RWPE1 (cell line): ENCODE measurements at regions not wholly inside any gene's neighbourhood (a gene's known extent, or its start where the extent isn't known, plus 50 kb on each side); places are given as distances from the start of the nearest gene placed in this dataset.

Experiments
- CTCF ChIA-PET: fragments of 350-600 bp; sonication (Branson Sonifier 250); formaldehyde crosslinking; extraction: SDS; loops from one replicate; lab custom pipeline; 2021; lab: Yijun Ruan, JAX
- POLR2A ChIA-PET: fragments of 400-600 bp; formaldehyde crosslinking; extraction: SDS; loops from one replicate; lab custom pipeline; 2020; ENCODE audit warnings: antibody characterized with exemption; ENCODE audit not compliant: low non-redundant PET; lab: Yijun Ruan, JAX
- DNase-seq: peaks from one replicate; pipeline ENCODE4 v3.0.0; 2012; ENCODE audit warnings: low spot score
- H3K27ac ChIP-seq: fragments of 450-650 bp; 2 replicates; pipeline ENCODE4 v1.5.1; 2017
- TF ChIP-seq, protein P1 (sequence below): fragments of 450-650 bp; conservative IDR thresholded peaks from 2 replicates; pipeline ENCODE4 v1.5.1; 2017; ENCODE audit warnings: low read depth, mild to moderate bottlenecking

DNA sequence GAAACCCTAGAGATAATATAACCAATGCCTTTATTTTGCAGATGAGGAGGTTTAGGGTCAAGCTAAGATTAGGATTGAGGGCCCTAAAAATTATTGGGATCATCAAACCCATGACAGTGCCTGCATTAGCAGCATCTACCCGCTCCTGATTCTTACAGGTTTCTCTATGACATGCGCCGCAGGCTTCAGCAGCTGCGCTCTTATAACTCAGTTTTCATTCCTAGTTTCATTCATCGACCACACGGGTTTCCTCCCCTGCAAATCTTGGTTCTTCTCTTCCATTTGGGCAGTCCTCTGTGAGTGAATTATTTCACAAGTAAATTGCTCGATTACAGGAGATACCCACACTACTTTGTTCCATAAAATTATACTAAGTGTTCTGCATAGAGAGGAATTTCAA lies 137.2 kb downstream of the SLC24A2 start:
- H3K27ac ChIP-seq = no peak overlapping the region
- CTCF ChIA-PET = no interaction called here
- POLR2A ChIA-PET = no interaction called here
- DNase-seq = no peak
- TF ChIP-seq, protein P1, sequence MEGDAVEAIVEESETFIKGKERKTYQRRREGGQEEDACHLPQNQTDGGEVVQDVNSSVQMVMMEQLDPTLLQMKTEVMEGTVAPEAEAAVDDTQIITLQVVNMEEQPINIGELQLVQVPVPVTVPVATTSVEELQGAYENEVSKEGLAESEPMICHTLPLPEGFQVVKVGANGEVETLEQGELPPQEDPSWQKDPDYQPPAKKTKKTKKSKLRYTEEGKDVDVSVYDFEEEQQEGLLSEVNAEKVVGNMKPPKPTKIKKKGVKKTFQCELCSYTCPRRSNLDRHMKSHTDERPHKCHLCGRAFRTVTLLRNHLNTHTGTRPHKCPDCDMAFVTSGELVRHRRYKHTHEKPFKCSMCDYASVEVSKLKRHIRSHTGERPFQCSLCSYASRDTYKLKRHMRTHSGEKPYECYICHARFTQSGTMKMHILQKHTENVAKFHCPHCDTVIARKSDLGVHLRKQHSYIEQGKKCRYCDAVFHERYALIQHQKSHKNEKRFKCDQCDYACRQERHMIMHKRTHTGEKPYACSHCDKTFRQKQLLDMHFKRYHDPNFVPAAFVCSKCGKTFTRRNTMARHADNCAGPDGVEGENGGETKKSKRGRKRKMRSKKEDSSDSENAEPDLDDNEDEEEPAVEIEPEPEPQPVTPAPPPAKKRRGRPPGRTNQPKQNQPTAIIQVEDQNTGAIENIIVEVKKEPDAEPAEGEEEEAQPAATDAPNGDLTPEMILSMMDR = no peak

DNA sequence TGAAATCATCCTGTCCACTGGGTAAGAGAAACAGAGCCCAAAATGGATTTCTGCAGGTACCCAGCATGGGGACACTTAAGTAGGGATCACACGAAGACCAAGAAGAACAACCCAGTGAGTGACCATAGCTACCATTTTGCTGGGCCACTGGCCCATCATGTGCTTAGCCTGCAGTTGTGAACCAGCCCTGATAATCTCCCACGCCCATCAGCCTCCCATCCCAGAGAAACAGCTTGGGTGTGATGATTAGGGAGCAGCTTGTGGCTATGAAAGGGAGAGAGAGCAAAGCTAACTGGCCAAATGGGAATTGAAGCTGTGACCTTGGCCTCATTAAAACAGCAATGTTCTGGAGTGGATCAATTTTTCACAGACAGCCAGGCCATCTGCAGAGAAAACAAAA lies 138.5 kb downstream of the SLC24A2 start:
- ChIA-PET POLR2A (no interaction called here), CTCF (no interaction called here)
- DNase-seq = no peak
- H3K27ac ChIP-seq = no peak overlapping the region
- TF ChIP-seq, protein P1 = no peak

DNA sequence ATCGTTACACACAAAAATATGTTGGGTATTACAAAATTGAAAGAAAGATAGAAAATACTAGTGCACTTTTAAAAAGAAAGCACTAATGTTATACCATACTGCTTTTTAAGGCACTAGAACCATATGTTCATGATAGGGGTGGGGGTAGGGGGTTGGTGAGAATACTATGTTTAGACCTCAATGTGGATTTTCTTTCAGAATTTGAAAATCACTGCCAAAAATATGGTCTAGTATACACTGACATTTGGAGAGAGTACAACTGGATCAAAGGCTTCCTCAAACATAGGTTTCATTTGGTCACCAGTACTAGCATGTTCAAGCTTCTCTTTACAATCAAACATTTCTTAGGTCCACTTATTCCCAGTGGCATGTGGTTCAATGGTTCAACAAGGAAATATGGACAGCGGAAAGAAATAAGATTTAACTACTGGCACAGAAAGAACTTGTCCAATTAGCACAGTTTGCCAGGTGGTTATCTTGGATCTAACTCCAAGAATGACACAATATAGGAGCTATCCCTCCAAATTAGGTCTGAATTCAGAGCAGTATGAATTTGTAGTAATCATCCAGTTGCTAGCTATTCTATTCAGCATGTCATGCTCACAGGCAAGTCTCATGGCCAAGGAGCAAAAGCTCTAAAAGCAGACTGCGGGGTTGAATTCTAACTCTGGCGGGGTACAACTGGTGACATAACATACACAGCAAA lies 139.3 kb downstream of the SLC24A2 start:
- POLR2A ChIA-PET = no interaction called here
- CTCF ChIA-PET = interaction anchor here (0.7 kb wide), 1 partner anchor 13 kb away, joined by 4 read pairs; no protein-coding TSS in a partner anchor
- TF ChIP-seq, protein P1 = no peak
- no peak for DNase-seq
- no peak overlapping the region for H3K27ac ChIP-seq

DNA sequence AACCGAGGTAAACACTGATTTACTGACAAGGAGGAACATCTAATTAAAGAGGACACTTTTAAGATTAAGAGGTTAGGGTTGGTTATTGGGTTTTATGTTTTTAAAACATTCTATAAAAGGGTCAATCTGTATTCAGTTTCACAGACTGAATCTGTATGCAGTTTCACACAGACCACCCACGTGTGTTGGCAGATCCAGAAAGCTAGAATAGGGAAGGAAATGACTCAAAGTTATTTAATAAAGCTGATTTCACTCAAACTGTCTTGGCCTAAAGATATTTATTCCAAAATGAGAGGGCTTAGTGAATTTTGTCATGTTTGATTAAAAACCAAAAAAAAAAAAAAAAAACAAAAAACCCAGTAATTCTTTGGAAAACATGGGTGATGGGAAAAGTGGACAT lies 140.2 kb downstream of the SLC24A2 start:
- ChIA-PET POLR2A (no interaction called here), CTCF (interaction anchor here (0.6 to 0.7 kb wide), 2 partner anchors 13 to 945 kb away, joined by 4 read pairs; no protein-coding TSS in a partner anchor)
- DNase-seq = no peak
- TF ChIP-seq, protein P1 = no peak
- no peak overlapping the region for H3K27ac ChIP-seq

DNA sequence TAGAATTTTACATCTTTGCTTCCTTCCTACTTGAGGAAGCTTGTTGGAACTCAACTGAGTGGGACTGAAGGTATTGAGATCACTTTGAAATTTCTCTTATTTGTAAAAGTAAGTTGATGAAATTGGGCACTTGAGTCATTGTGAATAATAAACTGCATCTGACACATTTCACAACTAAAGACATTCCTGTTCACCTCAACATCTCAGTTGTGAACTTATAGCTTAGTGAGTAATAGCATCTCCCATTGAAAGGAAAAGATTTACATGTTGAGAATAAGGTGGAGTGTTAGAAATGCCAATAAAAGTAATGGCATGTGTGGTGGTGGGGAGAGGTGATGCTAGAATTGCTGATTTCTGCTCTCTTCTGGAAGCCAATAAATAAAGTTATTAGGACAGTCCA lies 145.0 kb downstream of the SLC24A2 start:
- DNase-seq = no peak
- CTCF ChIA-PET = no interaction called here
- POLR2A ChIA-PET = no interaction called here
- TF ChIP-seq, protein P1 = no peak
- no peak overlapping the region for H3K27ac ChIP-seq

DNA sequence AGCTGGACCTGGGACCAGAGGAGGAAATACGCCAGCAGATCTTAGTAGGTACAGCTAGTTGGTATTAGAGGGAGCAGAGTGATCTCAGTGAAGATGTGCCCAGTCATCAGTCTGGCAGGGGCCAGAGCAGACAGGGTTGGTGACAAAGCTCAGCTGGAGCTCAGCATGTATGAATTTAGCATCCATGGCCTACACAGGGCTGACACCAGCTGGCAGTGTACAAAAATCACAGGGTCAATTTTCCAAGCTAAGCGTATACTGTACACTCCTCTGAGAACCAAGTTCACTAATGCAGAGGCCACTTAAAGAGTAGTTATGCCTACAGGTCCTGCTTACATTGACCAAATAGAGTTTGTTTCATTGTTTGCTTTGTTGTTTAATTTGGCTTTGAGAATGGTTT lies 146.6 kb downstream of the SLC24A2 start:
- DNase-seq = no peak
- CTCF ChIA-PET = interaction anchor here (0.6 kb wide), 1 partner anchor 16 kb away, joined by 3 read pairs; no protein-coding TSS in a partner anchor
- H3K27ac ChIP-seq = no peak overlapping the region
- TF ChIP-seq, protein P1 = no peak
- POLR2A ChIA-PET = no interaction called here
